NCI-H2227 treated with DMSO at 0.1 percent for 48 hours (cell line): ENCODE measurements at regions not wholly inside any gene's neighbourhood (a gene's known extent, or its start where the extent isn't known, plus 50 kb on each side); places are given as distances from the start of the nearest gene placed in this dataset.
A peak's percentile ranks its signal among the peaks of the same experiment; 100 is the strongest.
"Not testable (repeated sequence)": the region's sequence is repeated elsewhere in the genome, so short reads cannot be mapped to it uniquely, and the experiment has no call there.

Source experiments
- DNase-seq: peaks from one replicate; lab custom pipeline; 2025; lab: John Stamatoyannopoulos, UW

- DNase-seq, result no peak
Observed at GRCh38 chr9:29969856-29970647, 2396.8 kb upstream of the C9orf72 start.

- DNase-seq, result no peak
Observed at GRCh38 chr9:29974197-29974596, 2400.9 kb upstream of the C9orf72 start.

GRCh38 chr9:29976981-29977380 lies 2403.7 kb upstream of the C9orf72 start:
- no peak for DNase-seq

GRCh38 chr9:29981013-29981412 lies 2403.4 kb upstream of the ACO1 start:
- DNase-seq, result no peak

GRCh38 chr9:29999645-30000044 lies 2384.8 kb upstream of the ACO1 start:
- DNase-seq, result no peak

GRCh38 chr9:30010691-30011090 lies 2373.8 kb upstream of the ACO1 start:
- DNase-seq, result no peak

GRCh38 chr9:30012622-30013021 lies 2371.8 kb upstream of the ACO1 start:
- no peak for DNase-seq

GRCh38 chr9:30015073-30015472 lies 2369.4 kb upstream of the ACO1 start:
- DNase-seq, result no peak

GRCh38 chr9:30020161-30020560 lies 2364.3 kb upstream of the ACO1 start:
- no peak for DNase-seq

- no peak for DNase-seq
Observed at GRCh38 chr9:30035761-30036160, 2348.7 kb upstream of the ACO1 start.

GRCh38 chr9:30036558-30036957 lies 2347.9 kb upstream of the ACO1 start:
- no peak for DNase-seq

GRCh38 chr9:30039712-30040111 lies 2344.7 kb upstream of the ACO1 start:
- DNase-seq, result no peak

- no peak for DNase-seq
Observed at GRCh38 chr9:30048396-30048795, 2336.0 kb upstream of the ACO1 start.

GRCh38 chr9:30058463-30058862 lies 2326.0 kb upstream of the ACO1 start:
- no peak for DNase-seq

- DNase-seq, result no peak
Observed at GRCh38 chr9:30060976-30061375, 2323.5 kb upstream of the ACO1 start.

GRCh38 chr9:30065888-30066287 lies 2318.6 kb upstream of the ACO1 start:
- DNase-seq, result no peak

- DNase-seq, result not testable (repeated sequence)
Observed at GRCh38 chr9:30069236-30069635, 2315.2 kb upstream of the ACO1 start.

- peak; percentile 6 for DNase-seq
Observed at GRCh38 chr9:30075022-30075421, 2309.4 kb upstream of the ACO1 start.

- DNase-seq, result no peak
Observed at GRCh38 chr9:30075451-30076199, 2308.8 kb upstream of the ACO1 start.

- DNase-seq, result no peak
Observed at GRCh38 chr9:30078195-30078594, 2306.2 kb upstream of the ACO1 start.

GRCh38 chr9:30089428-30089827 lies 2295.0 kb upstream of the ACO1 start:
- DNase-seq, result no peak

GRCh38 chr9:30103647-30104394 lies 2280.6 kb upstream of the ACO1 start:
- DNase-seq, result no peak

- not testable (repeated sequence) for DNase-seq
Observed at GRCh38 chr9:30107134-30107533, 2277.3 kb upstream of the ACO1 start.
